ENCODE measurements at regions not wholly inside any gene's neighbourhood (a gene's known extent, or its start where the extent isn't known, plus 50 kb on each side); places are given as distances from the start of the nearest gene placed in this dataset.

DNA sequence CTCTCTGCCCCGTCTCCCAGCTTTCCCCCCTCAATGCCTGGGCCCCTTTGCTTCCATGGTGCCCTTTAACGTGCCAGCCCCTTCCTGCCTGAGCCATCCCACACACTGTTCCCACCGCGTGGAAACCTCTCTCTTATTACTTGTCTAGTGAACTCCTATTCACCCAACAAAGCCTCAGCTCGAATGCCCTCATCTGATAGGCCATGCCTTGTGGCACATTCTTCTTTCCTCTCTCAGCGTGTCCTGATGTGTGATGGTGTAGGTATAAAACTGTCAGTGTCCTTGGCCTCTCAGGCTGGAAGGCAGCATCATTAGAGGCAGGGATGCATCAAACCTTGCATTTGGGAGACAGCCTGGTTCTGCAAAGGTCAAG lies 152.3 kb downstream of the OLFM1 start:
- H3K27ac Mint-ChIP-seq = no peak overlapping the region
- Histone ChIP-seq H3K4me3 (ENCODE audit: low read depth, low read length) (no peak overlapping the region), H3K27me3 (ENCODE audit: control insufficient read depth, insufficient read depth, low read length) (no peaks in the 10 kb centered on the region), H3K27ac (ENCODE audit: insufficient read depth, low read length, poor library complexity, severe bottlenecking) (no peak overlapping the region), H3K36me3 (ENCODE audit: control insufficient read depth, insufficient read depth, low read length) (no peaks in the 10 kb centered on the region), H3K9me3 (ENCODE audit: control insufficient read depth in 2 of 2, low read length in 2 of 2) (peaks cover 0 to under 1% of the 10 kb centered on the region in 2 experiments), H3K4me1 (ENCODE audit: control insufficient read depth, insufficient read depth, low read length, poor library complexity, severe bottlenecking) (no peaks in the 10 kb centered on the region)
- H3K4me3 Mint-ChIP-seq = no peak overlapping the region
- H3K9me3 Mint-ChIP-seq = peaks cover 0 to 2% (median 0%) of the 10 kb centered on the region in 7 donors
- H3K36me3 Mint-ChIP-seq = no peaks in the 10 kb centered on the region
- ATAC-seq (ENCODE audit: low read depth in 2 of 2) (no peak), DNase-seq (no peak)
- no peaks in the 10 kb centered on the region for H3K4me1 Mint-ChIP-seq
- H3K27me3 Mint-ChIP-seq = peaks cover 5% of the 10 kb centered on the region

DNA sequence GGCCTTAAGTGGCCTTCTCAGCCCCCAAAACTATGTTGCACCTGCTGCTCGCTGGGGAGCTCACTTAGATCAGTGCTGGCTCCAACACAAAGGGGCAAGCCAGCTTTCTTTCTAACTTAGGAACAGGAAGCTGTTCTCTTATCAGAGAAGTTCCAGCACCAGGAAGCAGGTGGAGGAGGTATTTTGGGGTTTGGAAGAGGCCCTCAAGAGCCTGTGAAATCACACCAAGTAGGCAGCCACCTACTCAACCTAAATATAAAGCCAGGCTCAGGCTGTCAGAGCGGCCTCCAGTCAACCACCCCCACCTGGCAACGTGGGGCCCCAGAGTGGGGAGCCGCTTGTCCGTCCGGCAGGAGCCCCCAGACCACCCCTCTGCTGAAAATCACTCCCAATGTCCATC lies 152.8 kb downstream of the OLFM1 start:
- no peak for DNase-seq
- H3K27ac Mint-ChIP-seq = no peak overlapping the region

GRCh38 chr9:135240871-135241311 lies 153.4 kb downstream of the OLFM1 start:
- no peaks in the 10 kb centered on the region for H3K9me3 ChIP-seq (ENCODE audit: control insufficient read depth in 2 of 2, low read length in 2 of 2)
- H3K4me3 Mint-ChIP-seq = no peak overlapping the region
- H3K27ac Mint-ChIP-seq = no peak overlapping the region
- no peak overlapping the region for H3K4me3 ChIP-seq (ENCODE audit: low read depth, low read length)
- H3K9me3 Mint-ChIP-seq = peaks cover 0 to 3% (median 0%) of the 10 kb centered on the region in 7 donors
- no peak for DNase-seq
- H3K36me3 ChIP-seq (ENCODE audit: control insufficient read depth, insufficient read depth, low read length) = no peaks in the 10 kb centered on the region
- H3K27me3 Mint-ChIP-seq = peaks cover 5% of the 10 kb centered on the region
- H3K36me3 Mint-ChIP-seq = no peaks in the 10 kb centered on the region
- no peaks in the 10 kb centered on the region for H3K4me1 Mint-ChIP-seq
- no peak for ATAC-seq (ENCODE audit: low read depth in 2 of 2)
- H3K4me1 ChIP-seq (ENCODE audit: control insufficient read depth, insufficient read depth, low read length, poor library complexity, severe bottlenecking) = no peaks in the 10 kb centered on the region
- no peak overlapping the region for H3K27ac ChIP-seq (ENCODE audit: insufficient read depth, low read length, poor library complexity, severe bottlenecking)
- H3K27me3 ChIP-seq (ENCODE audit: control insufficient read depth, insufficient read depth, low read length) = no peaks in the 10 kb centered on the region

More for the DNA sequence above, 152.8 kb downstream of the OLFM1 start:
- Mint-ChIP-seq H3K36me3 (no peaks in the 10 kb centered on the region), H3K4me3 (no peak overlapping the region), H3K27me3 (peaks cover 5% of the 10 kb centered on the region), H3K4me1 (no peaks in the 10 kb centered on the region), H3K9me3 (peaks cover 0 to 3% (median 0%) of the 10 kb centered on the region in 7 donors)
- ATAC-seq (ENCODE audit: low read depth in 2 of 2) = no peak
- H3K9me3 ChIP-seq (ENCODE audit: control insufficient read depth in 2 of 2, low read length in 2 of 2) = no peaks in the 10 kb centered on the region
- no peaks in the 10 kb centered on the region for H3K4me1 ChIP-seq (ENCODE audit: control insufficient read depth, insufficient read depth, low read length, poor library complexity, severe bottlenecking)
- H3K27ac ChIP-seq (ENCODE audit: insufficient read depth, low read length, poor library complexity, severe bottlenecking) = no peak overlapping the region
- H3K27me3 ChIP-seq (ENCODE audit: control insufficient read depth, insufficient read depth, low read length) = no peaks in the 10 kb centered on the region
- H3K36me3 ChIP-seq (ENCODE audit: control insufficient read depth, insufficient read depth, low read length) = no peaks in the 10 kb centered on the region
- no peak overlapping the region for H3K4me3 ChIP-seq (ENCODE audit: low read depth, low read length)

- H3K27ac Mint-ChIP-seq = no peak overlapping the region
- no peak for ATAC-seq (ENCODE audit: low read depth in 2 of 2)
Observed at GRCh38 chr9:135241381-135242048, 154.0 kb downstream of the OLFM1 start.

GRCh38 chr9:135242049-135242396 lies 154.6 kb downstream of the OLFM1 start:
- no peaks in the 10 kb centered on the region for H3K27me3 ChIP-seq (ENCODE audit: control insufficient read depth, insufficient read depth, low read length)
- ATAC-seq (ENCODE audit: low read depth in 2 of 2) (no peak), DNase-seq (no peak)
- Mint-ChIP-seq H3K9me3 (peaks cover 0 to 3% (median 0%) of the 10 kb centered on the region in 7 donors), H3K4me1 (no peaks in the 10 kb centered on the region), H3K27me3 (peaks cover 5% of the 10 kb centered on the region), H3K4me3 (no peak overlapping the region), H3K27ac (no peak overlapping the region), H3K36me3 (no peaks in the 10 kb centered on the region)
- H3K4me3 ChIP-seq (ENCODE audit: low read depth, low read length) = no peak overlapping the region
- no peaks in the 10 kb centered on the region for H3K4me1 ChIP-seq (ENCODE audit: control insufficient read depth, insufficient read depth, low read length, poor library complexity, severe bottlenecking)
- no peak overlapping the region for H3K27ac ChIP-seq (ENCODE audit: insufficient read depth, low read length, poor library complexity, severe bottlenecking)
- H3K9me3 ChIP-seq (ENCODE audit: control insufficient read depth in 2 of 2, low read length in 2 of 2) = no peaks in the 10 kb centered on the region
- no peaks in the 10 kb centered on the region for H3K36me3 ChIP-seq (ENCODE audit: control insufficient read depth, insufficient read depth, low read length)

More at GRCh38 chr9:135241381-135242048, 154.0 kb downstream of the OLFM1 start:
- H3K4me1 ChIP-seq (ENCODE audit: control insufficient read depth, insufficient read depth, low read length, poor library complexity, severe bottlenecking) = no peaks in the 10 kb centered on the region
- H3K36me3 ChIP-seq (ENCODE audit: control insufficient read depth, insufficient read depth, low read length) = no peaks in the 10 kb centered on the region
- no peak for DNase-seq
- H3K9me3 Mint-ChIP-seq = peaks cover 0 to 3% (median 0%) of the 10 kb centered on the region in 7 donors
- no peaks in the 10 kb centered on the region for H3K27me3 ChIP-seq (ENCODE audit: control insufficient read depth, insufficient read depth, low read length)
- H3K4me3 Mint-ChIP-seq = no peak overlapping the region
- no peak overlapping the region for H3K27ac ChIP-seq (ENCODE audit: insufficient read depth, low read length, poor library complexity, severe bottlenecking)
- H3K4me3 ChIP-seq (ENCODE audit: low read depth, low read length) = no peak overlapping the region
- peaks cover 5% of the 10 kb centered on the region for H3K27me3 Mint-ChIP-seq
- no peaks in the 10 kb centered on the region for H3K9me3 ChIP-seq (ENCODE audit: control insufficient read depth in 2 of 2, low read length in 2 of 2)
- no peaks in the 10 kb centered on the region for H3K4me1 Mint-ChIP-seq
- no peaks in the 10 kb centered on the region for H3K36me3 Mint-ChIP-seq

- no peak for ATAC-seq (ENCODE audit: low read depth in 2 of 2)
- Histone ChIP-seq H3K4me3 (ENCODE audit: low read depth, low read length) (no peak overlapping the region), H3K4me1 (ENCODE audit: control insufficient read depth, insufficient read depth, low read length, poor library complexity, severe bottlenecking) (no peaks in the 10 kb centered on the region), H3K27ac (ENCODE audit: insufficient read depth, low read length, poor library complexity, severe bottlenecking) (no peak overlapping the region), H3K9me3 (ENCODE audit: control insufficient read depth in 2 of 2, low read length in 2 of 2) (no peaks in the 10 kb centered on the region), H3K36me3 (ENCODE audit: control insufficient read depth, insufficient read depth, low read length) (no peaks in the 10 kb centered on the region), H3K27me3 (ENCODE audit: control insufficient read depth, insufficient read depth, low read length) (no peaks in the 10 kb centered on the region)
- Mint-ChIP-seq H3K27ac (no peak overlapping the region), H3K27me3 (peaks cover 5% of the 10 kb centered on the region), H3K9me3 (peaks cover 0 to 3% (median 0%) of the 10 kb centered on the region in 7 donors), H3K36me3 (no peaks in the 10 kb centered on the region), H3K4me3 (no peak overlapping the region), H3K4me1 (no peaks in the 10 kb centered on the region)
- no peak for DNase-seq
Observed at GRCh38 chr9:135242406-135242805, 154.9 kb downstream of the OLFM1 start.

GRCh38 chr9:135243201-135244190 lies 156.0 kb downstream of the OLFM1 start:
- no peaks in the 10 kb centered on the region for H3K4me1 ChIP-seq (ENCODE audit: control insufficient read depth, insufficient read depth, low read length, poor library complexity, severe bottlenecking)
- H3K4me3 Mint-ChIP-seq = no peak overlapping the region
- H3K9me3 ChIP-seq (ENCODE audit: control insufficient read depth in 2 of 2, low read length in 2 of 2) = no peaks in the 10 kb centered on the region
- H3K27me3 Mint-ChIP-seq = peaks cover 5% of the 10 kb centered on the region
- H3K36me3 ChIP-seq (ENCODE audit: control insufficient read depth, insufficient read depth, low read length) = no peaks in the 10 kb centered on the region
- H3K27ac ChIP-seq (ENCODE audit: insufficient read depth, low read length, poor library complexity, severe bottlenecking) = no peak overlapping the region
- DNase-seq = no peak
- H3K4me3 ChIP-seq (ENCODE audit: low read depth, low read length) = no peak overlapping the region
- H3K4me1 Mint-ChIP-seq = no peaks in the 10 kb centered on the region
- H3K27ac Mint-ChIP-seq = no peak overlapping the region
- ATAC-seq (ENCODE audit: low read depth in 2 of 2) = no peak
- H3K9me3 Mint-ChIP-seq = peaks cover 0 to 2% (median 0%) of the 10 kb centered on the region in 7 donors
- no peaks in the 10 kb centered on the region for H3K36me3 Mint-ChIP-seq
- no peaks in the 10 kb centered on the region for H3K27me3 ChIP-seq (ENCODE audit: control insufficient read depth, insufficient read depth, low read length)
